Right atrium auricular region (tissue), 2 donors: ENCODE measurements at regions not wholly inside any gene's neighbourhood (a gene's known extent, or its start where the extent isn't known, plus 50 kb on each side); places are given as distances from the start of the nearest gene placed in this dataset.

Source experiments
- DNase-seq: peaks from one replicate; pipeline ENCODE4 v3.0.0-alpha.2; 2019; ENCODE audit warnings: low spot score
- H3K27ac ChIP-seq, 2 donors: fragments of 200-600 bp; sonication (generic); 1 replicate in 1 of 2; 2 replicates in 1 of 2; pipeline ENCODE4 v1.5.1; 2016 to 2019
- H3K27me3 ChIP-seq, 2 donors: fragments of 200-600 bp; sonication (generic); one replicate each; pipeline versions ENCODE4 v1.5.1 to v1.6.0; 2017 to 2019
- H3K36me3 ChIP-seq: fragments of 200-600 bp; sonication (generic); one replicate; pipeline ENCODE4 v1.5.1; 2016
- H3K4me1 ChIP-seq, 2 donors: fragments of 200-600 bp; sonication (generic); one replicate each; pipeline versions ENCODE4 v1.5.1 to v1.6.0; 2017 to 2019
- H3K4me3 ChIP-seq, 2 donors: fragments of 200-600 bp; sonication (generic); 1 replicate in 1 of 2; 2 replicates in 1 of 2; pipeline ENCODE4 v1.5.1; 2017 to 2019; ENCODE audit warnings: mild to moderate bottlenecking in 1 of 2, moderate library complexity in 1 of 2
- H3K9me3 ChIP-seq, 2 donors: fragments of 200-600 bp; sonication (generic); one replicate each; pipeline ENCODE4 v1.5.1; 2019
- TF ChIP-seq, protein P1 (sequence below), 2 donors: fragments of 200-600 bp; sonication (generic); IDR thresholded peaks; one replicate each; pipeline ENCODE4 v1.5.1; 2019; ENCODE audit warnings: antibody characterized with exemption in 2 of 2

DNA sequence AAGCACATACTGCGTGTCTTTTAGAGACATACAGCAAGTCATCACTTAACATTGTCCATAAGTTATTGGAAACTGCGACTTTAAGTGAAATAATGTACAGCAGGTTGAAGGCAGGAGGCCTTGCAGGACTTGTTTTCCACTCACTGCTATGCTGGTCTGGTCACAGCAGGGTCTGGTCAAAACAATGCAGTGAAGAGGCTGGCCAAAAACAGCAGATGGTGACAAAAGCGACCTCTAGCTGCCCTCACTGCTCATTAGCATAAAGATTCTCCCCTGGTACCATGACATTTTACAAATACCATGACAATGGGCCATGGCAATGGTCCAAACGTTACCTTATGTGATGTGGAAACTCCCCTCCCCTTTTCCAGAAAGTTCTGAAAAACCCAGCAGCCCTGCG is 1283.6 kb downstream of the FSTL5 start:
- Histone ChIP-seq H3K27ac (no peak overlapping the region), H3K36me3 (no peaks in the 10 kb centered on the region), H3K27me3 (no peaks in the 10 kb centered on the region), H3K4me3 (no peak overlapping the region), H3K4me1 (no peaks in the 10 kb centered on the region), H3K9me3 (no peaks in the 10 kb centered on the region)
- TF ChIP-seq, protein P1, sequence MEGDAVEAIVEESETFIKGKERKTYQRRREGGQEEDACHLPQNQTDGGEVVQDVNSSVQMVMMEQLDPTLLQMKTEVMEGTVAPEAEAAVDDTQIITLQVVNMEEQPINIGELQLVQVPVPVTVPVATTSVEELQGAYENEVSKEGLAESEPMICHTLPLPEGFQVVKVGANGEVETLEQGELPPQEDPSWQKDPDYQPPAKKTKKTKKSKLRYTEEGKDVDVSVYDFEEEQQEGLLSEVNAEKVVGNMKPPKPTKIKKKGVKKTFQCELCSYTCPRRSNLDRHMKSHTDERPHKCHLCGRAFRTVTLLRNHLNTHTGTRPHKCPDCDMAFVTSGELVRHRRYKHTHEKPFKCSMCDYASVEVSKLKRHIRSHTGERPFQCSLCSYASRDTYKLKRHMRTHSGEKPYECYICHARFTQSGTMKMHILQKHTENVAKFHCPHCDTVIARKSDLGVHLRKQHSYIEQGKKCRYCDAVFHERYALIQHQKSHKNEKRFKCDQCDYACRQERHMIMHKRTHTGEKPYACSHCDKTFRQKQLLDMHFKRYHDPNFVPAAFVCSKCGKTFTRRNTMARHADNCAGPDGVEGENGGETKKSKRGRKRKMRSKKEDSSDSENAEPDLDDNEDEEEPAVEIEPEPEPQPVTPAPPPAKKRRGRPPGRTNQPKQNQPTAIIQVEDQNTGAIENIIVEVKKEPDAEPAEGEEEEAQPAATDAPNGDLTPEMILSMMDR (IDR thresholded peaks at IDR 0.05): no peak
- no peak for DNase-seq

DNA sequence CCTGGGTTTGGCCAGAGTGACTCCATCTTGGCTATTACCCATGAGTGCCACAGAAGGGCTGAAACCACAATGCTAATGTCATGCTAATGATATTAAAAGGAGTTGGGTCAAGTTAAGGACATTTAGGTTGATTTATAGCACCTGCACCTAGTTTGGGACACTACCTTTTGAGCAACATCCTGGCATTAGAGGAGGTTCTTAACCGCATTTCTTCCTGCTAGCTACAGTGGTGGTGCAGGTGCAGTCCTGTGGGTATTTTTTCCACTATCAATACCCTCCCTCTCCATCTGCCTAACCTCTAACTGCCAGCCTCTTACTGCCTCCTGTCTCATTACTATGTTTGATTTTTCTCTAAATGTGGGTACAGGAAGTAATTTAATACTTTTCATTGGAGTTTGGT is 1276.1 kb downstream of the FSTL5 start:
- TF ChIP-seq, protein P1 (IDR thresholded peaks at IDR 0.05): no peak
- H3K27ac ChIP-seq: no peak overlapping the region
- DNase-seq: no peak

DNA sequence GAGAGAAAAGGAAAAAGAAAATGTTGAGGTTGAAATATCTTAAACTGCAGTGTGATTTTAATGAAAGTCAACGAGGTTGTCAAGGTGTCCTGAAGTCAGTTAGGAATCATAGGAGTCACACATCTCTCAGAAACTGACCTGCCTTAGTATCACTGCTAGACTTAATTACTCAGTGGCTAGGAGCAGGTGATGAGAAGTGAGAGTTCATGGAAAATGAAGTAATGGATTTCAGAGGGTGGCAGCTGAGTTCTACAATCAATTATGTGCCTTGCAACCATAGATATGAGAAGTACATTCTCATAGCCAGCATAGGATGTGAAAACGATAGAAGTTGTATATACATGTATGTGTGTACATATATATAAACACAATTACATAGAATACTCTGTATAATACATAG is 1269.7 kb downstream of the FSTL5 start:
- Histone ChIP-seq H3K36me3 (no peaks in the 10 kb centered on the region), H3K4me3 (no peak overlapping the region), H3K27ac (no peak overlapping the region), H3K4me1 (no peaks in the 10 kb centered on the region), H3K27me3 (no peaks in the 10 kb centered on the region), H3K9me3 (no peaks in the 10 kb centered on the region)
- DNase-seq: no peak
- TF ChIP-seq, protein P1 (IDR thresholded peaks at IDR 0.05): no peak

More for the DNA sequence above, 1276.1 kb downstream of the FSTL5 start:
- no peaks in the 10 kb centered on the region for H3K4me1 ChIP-seq
- H3K27me3 ChIP-seq: no peaks in the 10 kb centered on the region
- no peaks in the 10 kb centered on the region for H3K36me3 ChIP-seq
- H3K9me3 ChIP-seq: peaks cover 0 to 7% of the 10 kb centered on the region in 2 donors
- no peak overlapping the region for H3K4me3 ChIP-seq

DNA sequence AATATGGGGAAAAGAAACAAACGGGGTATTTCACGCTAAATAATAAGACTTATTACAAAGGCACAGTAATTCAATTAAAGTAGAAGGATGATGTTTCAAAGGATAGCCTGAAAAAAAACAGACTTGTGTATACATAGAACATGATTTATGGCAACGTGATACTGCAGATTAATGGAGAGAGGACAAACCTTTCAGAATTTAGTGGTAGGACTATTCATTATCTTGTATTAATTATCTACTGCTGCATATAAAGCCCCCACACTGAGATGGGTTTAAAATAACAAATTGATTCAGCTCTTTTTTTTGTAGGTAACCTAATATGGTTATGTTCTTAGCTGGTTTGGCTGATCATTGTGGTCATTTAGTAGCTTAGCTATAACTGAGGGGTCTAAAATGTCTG is 1269.0 kb downstream of the FSTL5 start:
- TF ChIP-seq, protein P1 (IDR thresholded peaks at IDR 0.05): no peak
- H3K4me3 ChIP-seq: no peak overlapping the region
- H3K27ac ChIP-seq: no peak overlapping the region
- H3K36me3 ChIP-seq: no peaks in the 10 kb centered on the region
- H3K27me3 ChIP-seq: no peaks in the 10 kb centered on the region
- no peaks in the 10 kb centered on the region for H3K9me3 ChIP-seq
- H3K4me1 ChIP-seq: no peaks in the 10 kb centered on the region
- no peak for DNase-seq

DNA sequence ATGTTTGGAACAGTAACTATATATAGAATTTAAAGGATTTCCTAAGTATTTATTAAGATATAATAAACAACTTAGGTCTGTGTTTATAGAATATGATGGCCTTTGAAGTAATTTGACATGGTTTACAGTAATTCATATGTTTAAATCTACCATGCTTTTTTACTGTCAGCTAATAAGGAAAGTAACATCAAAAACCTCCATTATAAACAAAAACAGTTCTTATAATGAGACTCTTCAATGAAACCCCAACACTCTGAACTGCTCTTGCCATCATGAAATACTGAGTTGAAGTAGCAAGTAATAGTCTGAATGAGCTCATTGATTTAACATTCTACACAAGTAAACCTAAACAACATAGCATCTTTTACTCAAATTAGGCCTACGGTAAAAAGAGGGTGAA is 1236.5 kb downstream of the FSTL5 start:
- H3K27me3 ChIP-seq: no peaks in the 10 kb centered on the region
- H3K36me3 ChIP-seq: no peaks in the 10 kb centered on the region
- H3K9me3 ChIP-seq: no peaks in the 10 kb centered on the region
- H3K4me1 ChIP-seq: no peaks in the 10 kb centered on the region
- TF ChIP-seq, protein P1 (IDR thresholded peaks at IDR 0.05): no peak
- DNase-seq: no peak
- H3K27ac ChIP-seq: no peak overlapping the region
- H3K4me3 ChIP-seq: no peak overlapping the region

DNA sequence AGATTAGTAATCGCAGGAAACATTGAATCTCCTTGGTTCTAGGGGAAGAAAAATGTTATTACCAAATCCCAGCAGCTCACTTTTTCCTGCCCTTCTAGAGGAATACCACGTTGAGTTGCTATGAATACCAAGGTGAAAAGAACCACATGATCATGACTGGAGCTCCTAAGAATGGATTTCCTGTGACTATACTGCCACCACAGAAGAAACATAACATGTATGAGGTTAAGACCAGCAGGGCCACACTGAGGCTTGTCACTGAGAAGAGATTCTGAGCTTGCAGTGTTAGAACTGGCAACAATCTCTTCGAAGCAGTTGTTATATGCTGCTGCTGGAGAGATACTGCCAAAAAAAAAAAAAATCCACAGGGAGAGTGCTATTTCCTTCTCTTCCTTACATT is 1235.3 kb downstream of the FSTL5 start:
- Histone ChIP-seq H3K27me3 (no peaks in the 10 kb centered on the region), H3K4me3 (no peak overlapping the region), H3K27ac (no peak overlapping the region), H3K4me1 (no peaks in the 10 kb centered on the region), H3K9me3 (no peaks in the 10 kb centered on the region), H3K36me3 (no peaks in the 10 kb centered on the region)
- DNase-seq: no peak
- TF ChIP-seq, protein P1 (IDR thresholded peaks at IDR 0.05): no peak
